ENCODE measurements at regions not wholly inside any gene's neighbourhood (a gene's known extent, or its start where the extent isn't known, plus 50 kb on each side); places are given as distances from the start of the nearest gene placed in this dataset.

GRCh38 chr20:7596541-7596940 is 343.7 kb downstream of the HAO1 start:
- no peaks in the 10 kb centered on the region for H3K79me1 ChIP-seq (ENCODE audit: low read depth, low read length)

DNA sequence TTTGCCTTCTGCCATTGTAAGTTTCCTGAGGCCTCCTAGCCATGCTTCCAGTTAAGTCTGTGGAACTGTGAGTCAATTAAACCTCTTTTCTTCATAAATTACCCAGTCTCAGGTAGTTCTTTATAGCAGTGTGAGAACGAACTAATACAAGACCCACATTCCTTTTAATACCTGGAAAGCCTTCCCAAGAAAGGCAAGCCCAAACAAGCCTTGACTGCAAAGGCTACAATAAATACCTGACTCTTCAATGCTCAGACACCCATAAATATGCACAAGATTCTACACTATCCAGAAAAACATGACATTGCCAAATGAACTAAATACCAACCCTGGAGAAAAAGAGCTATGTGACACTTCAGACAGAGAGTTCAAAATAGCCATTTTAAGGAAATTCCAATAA is 338.8 kb downstream of the HAO1 start:
- H4K91ac ChIP-seq (ENCODE audit: low read depth, low read length, poor library complexity) = no peak overlapping the region
- H3K4me2 ChIP-seq (ENCODE audit: insufficient read depth, low read length, poor library complexity, severe bottlenecking) = no peak overlapping the region
- no CpG with 5 or more reads among the region's 1 CpG for WGBS, 2 donors (ENCODE audit: extremely low coverage in 2 of 2, insufficient read length in 2 of 2, insufficient replicate concordance in 1 of 2)
- H2BK15ac ChIP-seq (ENCODE audit: low read length) = no peak overlapping the region
- no peak overlapping the region for H4K8ac ChIP-seq (ENCODE audit: low read depth, low read length)
- no peak overlapping the region for H3K18ac ChIP-seq (ENCODE audit: low read length)
- no peak overlapping the region for H2AK5ac ChIP-seq (ENCODE audit: low read depth, low read length)
- no peak overlapping the region for H3K23ac ChIP-seq (ENCODE audit: low read depth, low read length, poor library complexity)
- no peaks in the 10 kb centered on the region for H3K79me1 ChIP-seq (ENCODE audit: low read depth, low read length)
- H3K27ac ChIP-seq (replicated peaks; ENCODE audit: low read length) = peak overlapping the region; percentile 22
- H3K4me1 ChIP-seq (ENCODE audit: control insufficient read depth in 2 of 2, insufficient read depth in 1 of 2, low read depth in 1 of 2, low read length in 2 of 2) = no peaks in the 10 kb centered on the region
- no peak overlapping the region for H2BK120ac ChIP-seq (ENCODE audit: low read depth, low read length)
- DNase-seq (ENCODE audit: low spot score) = no peak
- no peak overlapping the region for H2BK12ac ChIP-seq (ENCODE audit: low read length)
- H2AFZ ChIP-seq (ENCODE audit: low read length) = no peak overlapping the region
- no peak overlapping the region for H3K4ac ChIP-seq (ENCODE audit: low read length)
- H3K36me3 ChIP-seq (replicated peaks in 1 of 2; ENCODE audit: control insufficient read depth in 2 of 2, insufficient read depth in 2 of 2, low read length in 2 of 2) = no peaks in the 10 kb centered on the region
- no peaks in the 10 kb centered on the region for H3K9me3 ChIP-seq (replicated peaks in 1 of 2; ENCODE audit: control insufficient read depth in 2 of 2, insufficient read depth in 1 of 2, low read depth in 1 of 2, low read length in 2 of 2)
- H3K9ac ChIP-seq (ENCODE audit: low read depth, low read length, poor library complexity) = no peak overlapping the region
- no peak overlapping the region for H3K14ac ChIP-seq (ENCODE audit: low read length)
- H3K27me3 ChIP-seq (ENCODE audit: control insufficient read depth in 3 of 3, insufficient read depth in 3 of 3, low read depth in 1 of 3, low read length in 3 of 3) = no peaks in the 10 kb centered on the region
- no peak overlapping the region for H2BK5ac ChIP-seq (ENCODE audit: low read length)
- H3K4me3 ChIP-seq (ENCODE audit: low read length in 2 of 2) = no peak overlapping the region

More at GRCh38 chr20:7596541-7596940, 343.7 kb downstream of the HAO1 start:
- Histone ChIP-seq H3K4ac (ENCODE audit: low read length) (no peak overlapping the region), H3K4me1 (ENCODE audit: control insufficient read depth in 2 of 2, insufficient read depth in 1 of 2, low read depth in 1 of 2, low read length in 2 of 2) (no peaks in the 10 kb centered on the region), H3K36me3 (replicated peaks in 1 of 2; ENCODE audit: control insufficient read depth in 2 of 2, insufficient read depth in 2 of 2, low read length in 2 of 2) (no peaks in the 10 kb centered on the region), H2BK15ac (ENCODE audit: low read length) (no peak overlapping the region), H4K8ac (ENCODE audit: low read depth, low read length) (no peak overlapping the region), H3K18ac (ENCODE audit: low read length) (no peak overlapping the region), H3K23ac (ENCODE audit: low read depth, low read length, poor library complexity) (no peak overlapping the region), H2BK5ac (ENCODE audit: low read length) (no peak overlapping the region), H3K14ac (ENCODE audit: low read length) (no peak overlapping the region), H2BK120ac (ENCODE audit: low read depth, low read length) (no peak overlapping the region), H3K4me2 (ENCODE audit: insufficient read depth, low read length, poor library complexity, severe bottlenecking) (no peak overlapping the region), H2AFZ (ENCODE audit: low read length) (no peak overlapping the region), H3K27me3 (ENCODE audit: control insufficient read depth in 3 of 3, insufficient read depth in 3 of 3, low read depth in 1 of 3, low read length in 3 of 3) (no peaks in the 10 kb centered on the region), H4K91ac (ENCODE audit: low read depth, low read length, poor library complexity) (no peak overlapping the region), H3K27ac (replicated peaks; ENCODE audit: low read length) (no peak overlapping the region), H3K9ac (ENCODE audit: low read depth, low read length, poor library complexity) (no peak overlapping the region), H2BK12ac (ENCODE audit: low read length) (no peak overlapping the region), H2AK5ac (ENCODE audit: low read depth, low read length) (no peak overlapping the region), H3K9me3 (replicated peaks in 1 of 2; ENCODE audit: control insufficient read depth in 2 of 2, insufficient read depth in 1 of 2, low read depth in 1 of 2, low read length in 2 of 2) (peaks cover 0 to 4% of the 10 kb centered on the region in 2 donors), H3K4me3 (ENCODE audit: low read length in 2 of 2) (no peak overlapping the region)
- DNase-seq (ENCODE audit: low spot score) = no peak
- WGBS, 2 donors (ENCODE audit: extremely low coverage in 2 of 2, insufficient read length in 2 of 2, insufficient replicate concordance in 1 of 2) = no CpG with 5 or more reads among the region's 3 CpGs

DNA sequence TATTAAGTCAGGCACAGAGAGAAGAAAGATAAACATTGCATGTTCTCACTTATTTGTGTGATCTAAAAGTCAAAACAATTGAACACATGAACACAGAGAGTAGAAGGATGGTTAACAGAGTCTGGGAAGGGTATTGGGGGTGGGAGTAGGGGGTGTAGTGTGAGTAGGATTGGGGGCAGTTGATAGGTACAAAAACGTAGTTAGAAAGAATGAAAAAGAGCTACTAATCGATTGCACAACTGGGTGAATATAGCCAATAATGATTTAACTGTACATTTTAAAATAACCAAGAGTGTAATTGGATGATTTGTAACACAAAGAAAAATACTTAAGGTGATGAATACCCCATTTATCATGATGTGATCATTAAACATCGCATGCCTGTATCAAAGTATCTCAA is 333.3 kb downstream of the HAO1 start:
- Histone ChIP-seq H3K18ac (ENCODE audit: low read length) (no peak overlapping the region), H3K4me2 (ENCODE audit: insufficient read depth, low read length, poor library complexity, severe bottlenecking) (no peak overlapping the region), H3K4me3 (ENCODE audit: low read length in 2 of 2) (no peak overlapping the region), H3K14ac (ENCODE audit: low read length) (no peak overlapping the region), H2AFZ (ENCODE audit: low read length) (no peak overlapping the region), H3K9ac (ENCODE audit: low read depth, low read length, poor library complexity) (no peak overlapping the region), H2BK5ac (ENCODE audit: low read length) (no peak overlapping the region), H3K27me3 (ENCODE audit: control insufficient read depth in 3 of 3, insufficient read depth in 3 of 3, low read depth in 1 of 3, low read length in 3 of 3) (no peaks in the 10 kb centered on the region), H3K4me1 (ENCODE audit: control insufficient read depth in 2 of 2, insufficient read depth in 1 of 2, low read depth in 1 of 2, low read length in 2 of 2) (no peaks in the 10 kb centered on the region), H3K4ac (ENCODE audit: low read length) (no peak overlapping the region), H3K23ac (ENCODE audit: low read depth, low read length, poor library complexity) (no peak overlapping the region), H3K27ac (replicated peaks; ENCODE audit: low read length) (no peak overlapping the region), H3K36me3 (replicated peaks in 1 of 2; ENCODE audit: control insufficient read depth in 2 of 2, insufficient read depth in 2 of 2, low read length in 2 of 2) (no peaks in the 10 kb centered on the region), H4K8ac (ENCODE audit: low read depth, low read length) (no peak overlapping the region), H2BK120ac (ENCODE audit: low read depth, low read length) (no peak overlapping the region), H3K9me3 (replicated peaks in 1 of 2; ENCODE audit: control insufficient read depth in 2 of 2, insufficient read depth in 1 of 2, low read depth in 1 of 2, low read length in 2 of 2) (no peaks in the 10 kb centered on the region), H2BK12ac (ENCODE audit: low read length) (no peak overlapping the region), H2BK15ac (ENCODE audit: low read length) (no peak overlapping the region), H2AK5ac (ENCODE audit: low read depth, low read length) (no peak overlapping the region), H4K91ac (ENCODE audit: low read depth, low read length, poor library complexity) (no peak overlapping the region), H3K79me1 (ENCODE audit: low read depth, low read length) (no peaks in the 10 kb centered on the region)
- WGBS, 2 donors (ENCODE audit: extremely low coverage in 2 of 2, insufficient read length in 2 of 2, insufficient replicate concordance in 1 of 2) = no CpG with 5 or more reads among the region's 3 CpGs
- no peak for DNase-seq (ENCODE audit: low spot score)

GRCh38 chr20:7608250-7608649 is 332.0 kb downstream of the HAO1 start:
- Histone ChIP-seq H3K4me2 (ENCODE audit: insufficient read depth, low read length, poor library complexity, severe bottlenecking) (no peak overlapping the region), H3K79me1 (ENCODE audit: low read depth, low read length) (no peaks in the 10 kb centered on the region), H3K9ac (ENCODE audit: low read depth, low read length, poor library complexity) (no peak overlapping the region), H3K27me3 (ENCODE audit: control insufficient read depth in 3 of 3, insufficient read depth in 3 of 3, low read depth in 1 of 3, low read length in 3 of 3) (no peaks in the 10 kb centered on the region), H4K8ac (ENCODE audit: low read depth, low read length) (no peak overlapping the region), H2BK12ac (ENCODE audit: low read length) (no peak overlapping the region), H3K4ac (ENCODE audit: low read length) (no peak overlapping the region), H3K23ac (ENCODE audit: low read depth, low read length, poor library complexity) (no peak overlapping the region), H2BK15ac (ENCODE audit: low read length) (no peak overlapping the region), H2AK5ac (ENCODE audit: low read depth, low read length) (no peak overlapping the region), H2BK120ac (ENCODE audit: low read depth, low read length) (no peak overlapping the region), H3K14ac (ENCODE audit: low read length) (no peak overlapping the region), H4K91ac (ENCODE audit: low read depth, low read length, poor library complexity) (no peak overlapping the region), H2AFZ (ENCODE audit: low read length) (no peak overlapping the region), H3K4me1 (ENCODE audit: control insufficient read depth in 2 of 2, insufficient read depth in 1 of 2, low read depth in 1 of 2, low read length in 2 of 2) (no peaks in the 10 kb centered on the region), H3K18ac (ENCODE audit: low read length) (no peak overlapping the region), H3K36me3 (replicated peaks in 1 of 2; ENCODE audit: control insufficient read depth in 2 of 2, insufficient read depth in 2 of 2, low read length in 2 of 2) (no peaks in the 10 kb centered on the region), H3K27ac (replicated peaks; ENCODE audit: low read length) (no peak overlapping the region), H3K9me3 (replicated peaks in 1 of 2; ENCODE audit: control insufficient read depth in 2 of 2, insufficient read depth in 1 of 2, low read depth in 1 of 2, low read length in 2 of 2) (no peaks in the 10 kb centered on the region), H2BK5ac (ENCODE audit: low read length) (no peak overlapping the region), H3K4me3 (ENCODE audit: low read length in 2 of 2) (no peak overlapping the region)
- DNase-seq (ENCODE audit: low spot score) = peak; percentile 15
- no CpG with 5 or more reads among the region's 2 CpGs for WGBS, 2 donors (ENCODE audit: extremely low coverage in 2 of 2, insufficient read length in 2 of 2, insufficient replicate concordance in 1 of 2)

All from neuronal stem cell (in vitro differentiated cells).